ENCODE measurements at regions not wholly inside any gene's neighbourhood (a gene's known extent, or its start where the extent isn't known, plus 50 kb on each side); places are given as distances from the start of the nearest gene placed in this dataset.

- DNase-seq (ENCODE audit: low read depth in 4 of 4, low spot score in 1 of 4) = no peak
Observed at GRCh38 chr12:42812086-42812485, 222.5 kb upstream of the PRICKLE1 start.

DNA sequence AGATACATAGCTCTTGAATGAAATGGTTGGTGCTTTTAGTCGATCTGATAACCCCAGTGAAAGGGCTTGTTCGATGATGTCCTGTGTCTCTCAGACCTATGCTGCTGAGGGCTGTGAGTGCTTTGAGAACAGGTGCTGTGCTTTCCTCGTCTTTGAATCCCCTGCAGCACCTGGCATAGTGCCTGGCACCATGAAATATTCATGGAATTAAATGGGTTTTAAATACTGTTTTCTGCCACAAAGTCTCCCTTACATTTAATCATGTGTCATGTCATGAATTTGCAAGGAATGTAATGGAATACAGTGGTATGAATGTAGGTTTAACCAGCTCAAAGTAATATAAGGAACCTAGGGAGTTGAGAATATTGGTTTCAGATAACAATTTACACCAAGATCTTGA, 220.5 kb upstream of the PRICKLE1 start:
- DNase-seq (ENCODE audit: low read depth in 4 of 4, low spot score in 1 of 4) = no peak

- DNase-seq (ENCODE audit: low read depth in 4 of 4, low spot score in 1 of 4) = no peak
Observed at GRCh38 chr12:42809226-42809625, 219.7 kb upstream of the PRICKLE1 start.

- no peak for DNase-seq (ENCODE audit: low read depth in 4 of 4, low spot score in 1 of 4)
Observed at GRCh38 chr12:42807766-42808165, 218.2 kb upstream of the PRICKLE1 start.

GRCh38 chr12:42807251-42807650, 217.7 kb upstream of the PRICKLE1 start:
- no peak for DNase-seq (ENCODE audit: low read depth in 4 of 4, low spot score in 1 of 4)

DNA sequence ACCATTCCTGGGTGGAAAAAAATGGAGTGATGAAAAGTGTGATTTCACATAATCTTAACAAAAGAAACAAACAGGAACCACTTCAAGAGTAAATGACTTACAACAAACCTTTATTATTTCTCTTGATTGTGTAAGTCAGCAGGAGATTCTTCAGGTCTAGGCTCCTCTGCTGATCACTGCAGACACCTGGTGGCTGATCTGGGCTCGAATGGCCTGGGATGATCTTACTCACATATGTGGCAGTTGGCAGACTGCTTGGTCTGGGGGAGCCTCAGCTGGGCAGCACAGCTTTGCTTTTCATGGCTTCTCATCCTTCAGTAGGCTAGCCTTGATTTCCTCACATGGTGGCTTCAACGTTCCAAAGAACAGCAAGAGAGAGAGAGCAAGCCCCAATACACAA, 215.4 kb upstream of the PRICKLE1 start:
- DNase-seq (ENCODE audit: low read depth in 4 of 4, low spot score in 1 of 4) = no peak

DNA sequence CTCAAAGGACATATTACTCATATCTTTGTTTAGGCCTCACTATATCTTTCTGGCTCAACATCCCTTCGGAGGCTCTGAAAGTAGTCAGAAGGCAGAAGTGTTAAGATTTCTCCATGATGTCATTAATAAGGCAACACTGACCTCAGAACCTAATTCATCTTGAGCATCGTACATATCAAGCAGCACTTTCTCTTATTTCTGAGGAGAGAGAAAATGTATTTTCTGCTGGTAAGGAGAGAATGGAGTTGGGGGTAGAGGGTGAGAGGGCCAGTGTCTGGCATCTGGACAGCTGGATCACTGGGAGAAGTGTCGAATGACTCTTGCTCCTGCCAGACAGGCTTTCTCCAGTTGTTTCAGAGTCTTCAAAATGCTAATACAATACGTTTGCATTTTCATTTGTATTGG, 213.2 kb upstream of the PRICKLE1 start:
- no peak for DNase-seq (ENCODE audit: low read depth in 4 of 4, low spot score in 1 of 4)

- DNase-seq (ENCODE audit: low read depth in 4 of 4, low spot score in 1 of 4) = no peak
Observed at GRCh38 chr12:42801271-42801670, 211.7 kb upstream of the PRICKLE1 start.

- DNase-seq (ENCODE audit: low read depth in 4 of 4, low spot score in 1 of 4) = no peak
Observed at GRCh38 chr12:42799966-42800365, 210.4 kb upstream of the PRICKLE1 start.

DNA sequence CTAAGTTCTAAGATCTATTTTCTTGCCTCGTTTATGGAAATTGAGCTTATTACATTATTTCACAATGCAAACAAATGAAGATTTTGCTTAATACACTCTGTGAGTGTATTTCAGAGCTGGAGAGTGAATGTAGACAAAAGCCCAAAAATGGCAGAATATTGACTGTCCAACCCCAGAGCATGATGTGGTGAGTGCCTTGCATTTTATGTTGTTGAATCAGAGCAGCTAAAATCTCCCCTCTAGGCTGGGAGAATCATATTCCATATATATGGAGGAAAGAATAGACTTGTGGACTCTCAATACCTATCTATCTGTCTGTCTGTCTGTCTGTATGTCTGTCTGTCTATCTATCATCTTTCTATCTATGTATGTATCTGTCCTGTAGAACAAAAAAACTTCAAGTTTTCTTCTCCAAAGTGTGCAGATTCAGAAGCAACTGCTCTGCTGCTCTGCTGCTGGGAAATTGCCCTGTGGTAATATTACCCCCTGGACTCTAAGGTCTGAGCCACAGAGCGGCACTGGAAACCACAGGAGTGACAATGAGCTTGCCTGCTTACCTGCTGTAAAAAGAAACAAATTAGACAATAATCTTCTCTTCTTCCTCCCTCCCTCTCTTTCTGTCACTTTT, 209.4 kb upstream of the PRICKLE1 start:
- no peak for DNase-seq (ENCODE audit: low read depth in 4 of 4, low spot score in 1 of 4)

DNA sequence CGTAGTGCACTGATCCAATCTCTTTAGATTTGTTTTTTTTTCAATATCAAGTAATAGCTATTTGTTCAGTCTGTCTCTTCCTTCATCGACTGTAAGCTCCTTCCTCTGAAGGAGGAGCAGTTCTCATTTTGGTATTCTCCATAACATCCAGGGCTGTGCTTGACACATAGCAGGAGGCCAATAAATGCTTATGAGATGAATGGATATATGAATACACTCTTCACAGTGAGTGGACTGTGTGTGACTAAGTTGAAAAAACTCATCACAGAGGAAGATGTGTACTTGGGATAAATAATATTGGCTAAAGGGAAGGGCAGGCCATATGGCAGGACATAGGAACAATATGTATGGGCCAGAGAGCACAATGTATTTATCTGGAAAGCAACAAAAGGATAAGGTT, 205.3 kb upstream of the PRICKLE1 start:
- no peak for DNase-seq (ENCODE audit: low read depth in 4 of 4, low spot score in 1 of 4)

DNA sequence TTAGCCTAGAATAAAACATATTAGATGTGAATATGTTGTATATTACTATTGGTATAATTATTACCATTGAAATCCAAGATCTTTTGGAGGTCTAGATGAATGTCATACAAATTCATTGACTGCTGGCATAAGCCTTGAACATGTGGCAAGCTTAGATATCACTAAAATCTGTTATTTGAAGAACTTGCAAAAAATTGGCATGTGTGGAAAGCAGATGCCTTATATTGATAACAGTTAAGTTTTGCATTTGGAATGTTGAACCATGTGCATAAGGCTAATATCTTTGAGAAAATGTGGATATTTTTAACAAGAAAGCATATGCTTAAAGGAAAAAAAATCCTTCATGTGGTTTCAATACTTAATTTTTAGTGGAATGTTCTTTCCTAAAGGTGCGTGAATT, 203.6 kb upstream of the PRICKLE1 start:
- DNase-seq (ENCODE audit: low read depth in 4 of 4, low spot score in 1 of 4) = no peak

DNA sequence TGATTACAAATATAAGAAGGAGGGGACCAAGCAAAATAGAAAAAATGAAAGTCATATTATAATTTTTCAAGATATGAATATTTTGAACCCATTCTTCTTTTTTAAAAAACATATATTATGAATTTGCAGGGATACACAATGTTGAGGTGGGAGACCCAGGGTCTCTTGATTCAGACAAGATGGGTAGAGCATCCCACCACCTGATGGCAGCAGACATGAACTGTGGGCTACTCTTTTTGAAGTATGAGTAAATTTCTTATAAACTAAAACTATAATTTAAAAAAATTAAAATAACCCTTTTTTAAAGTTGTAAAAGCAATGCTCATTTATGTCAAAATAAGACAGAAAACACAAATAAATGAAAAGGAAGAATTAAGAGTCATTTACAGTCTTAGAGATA, 202.7 kb upstream of the PRICKLE1 start:
- DNase-seq (ENCODE audit: low read depth in 4 of 4, low spot score in 1 of 4) = no peak

DNA sequence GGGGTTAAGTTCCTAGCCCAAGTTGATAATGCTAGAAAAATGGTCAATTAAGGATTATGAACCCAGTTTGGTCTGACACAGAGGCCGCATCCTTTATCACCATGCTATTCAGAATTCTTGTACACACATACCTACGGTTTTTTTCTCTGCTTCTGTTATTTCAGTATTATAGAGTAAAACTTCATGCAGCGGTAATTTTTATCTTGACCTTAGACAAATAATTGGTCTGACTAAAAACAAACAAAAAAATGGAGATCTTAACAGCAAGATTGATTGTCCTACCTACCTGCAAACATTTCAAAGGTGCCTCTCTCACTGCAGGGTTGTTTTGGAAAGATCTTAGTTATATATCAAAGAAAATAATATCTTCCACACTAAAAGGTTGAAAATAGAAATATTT, 201.9 kb upstream of the PRICKLE1 start:
- DNase-seq (ENCODE audit: low read depth in 4 of 4, low spot score in 1 of 4) = no peak

GRCh38 chr12:42790761-42791151, 201.2 kb upstream of the PRICKLE1 start:
- no peak for DNase-seq (ENCODE audit: low read depth in 4 of 4, low spot score in 1 of 4)

DNA sequence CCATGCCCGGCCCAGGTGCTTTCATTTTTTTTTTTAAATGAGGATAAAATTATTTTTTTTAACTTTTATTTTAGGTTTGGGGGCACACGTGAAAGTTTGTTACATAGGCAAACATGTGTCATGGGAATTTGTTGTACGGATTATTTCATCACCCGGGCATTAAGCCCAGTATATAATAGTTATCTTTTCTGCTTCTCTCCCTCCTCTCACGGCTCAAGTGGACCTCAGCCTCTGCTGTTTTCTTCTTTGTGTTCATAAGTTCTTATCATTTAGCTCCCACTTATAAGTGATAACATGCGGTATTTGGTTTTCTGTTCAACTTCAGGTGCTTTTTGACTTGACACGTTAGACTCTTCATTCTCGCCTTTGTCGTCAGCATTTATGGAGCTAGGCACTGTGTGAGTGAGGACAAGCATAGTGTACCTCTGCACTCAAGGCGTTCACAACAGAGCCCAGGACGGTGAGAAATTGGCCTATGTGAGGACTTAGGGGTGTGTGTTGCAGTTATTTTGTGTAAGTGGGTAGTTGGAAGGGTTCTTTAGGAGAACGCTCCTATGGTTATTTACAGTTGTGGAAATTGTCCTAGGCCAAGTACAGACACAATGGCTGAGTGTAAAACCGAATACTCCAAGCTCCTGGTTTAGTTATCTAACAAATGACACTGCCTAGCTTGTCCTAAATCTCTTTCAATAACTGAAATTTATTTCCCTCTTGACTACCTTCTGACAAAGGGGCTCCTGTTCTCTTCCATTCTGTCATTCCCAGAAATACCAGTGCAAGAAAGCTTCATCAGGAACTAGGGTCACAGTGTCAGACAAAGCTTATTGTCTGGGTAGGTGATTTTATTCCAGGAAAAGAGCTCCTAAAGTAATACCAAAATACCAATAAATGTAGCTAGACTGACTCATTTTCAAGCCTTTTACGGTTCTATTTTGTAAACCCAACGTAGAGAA, 200.5 kb upstream of the PRICKLE1 start:
- DNase-seq (ENCODE audit: low read depth in 4 of 4, low spot score in 1 of 4) = no peak

DNA sequence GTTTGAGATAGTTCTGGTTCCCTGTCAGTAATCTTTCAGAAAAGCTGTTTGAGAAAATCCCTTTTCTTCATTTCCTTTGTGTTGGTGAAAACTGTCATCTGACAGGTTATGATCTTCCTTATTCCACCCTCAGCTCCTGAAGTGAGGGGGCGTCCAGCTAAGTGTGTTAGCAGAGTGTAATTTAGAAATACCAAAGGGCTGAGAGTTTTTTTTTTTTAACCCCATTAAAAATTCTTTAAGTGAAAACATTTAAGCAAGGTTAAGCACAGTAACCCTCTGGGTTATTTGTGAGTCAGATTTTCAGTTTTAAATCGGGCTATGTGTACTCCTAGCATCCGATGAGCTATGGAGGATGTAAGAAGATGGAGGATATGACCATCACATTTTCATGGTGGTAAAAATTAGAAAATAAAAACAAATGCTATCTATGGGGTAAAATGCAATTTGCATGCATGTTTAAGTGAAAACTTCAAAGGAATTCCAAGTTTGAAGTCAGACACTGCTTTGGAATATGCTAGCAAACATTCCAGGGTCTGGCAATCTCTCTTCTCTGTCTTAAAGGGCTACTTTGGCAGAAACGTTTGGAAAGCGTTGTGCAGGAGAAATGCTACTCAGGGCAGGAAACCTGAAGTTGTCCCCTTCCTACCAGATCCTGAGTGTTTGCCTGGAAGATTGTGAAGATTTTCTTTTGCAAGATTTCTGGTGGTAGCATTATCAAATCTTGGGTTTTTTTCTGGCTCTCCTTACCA, 197.0 kb upstream of the PRICKLE1 start:
- DNase-seq (ENCODE audit: low read depth in 4 of 4, low spot score in 1 of 4) = no peak

- DNase-seq (ENCODE audit: low read depth in 4 of 4, low spot score in 1 of 4) = no peak
Observed at GRCh38 chr12:42785944-42786343, 196.4 kb upstream of the PRICKLE1 start.

- DNase-seq (ENCODE audit: low read depth in 4 of 4, low spot score in 1 of 4) = no peak
Observed at GRCh38 chr12:42780671-42781070, 191.1 kb upstream of the PRICKLE1 start.

- DNase-seq (ENCODE audit: low read depth in 4 of 4, low spot score in 1 of 4) = no peak
Observed at GRCh38 chr12:42779186-42779859, 189.8 kb upstream of the PRICKLE1 start.

- no peak for DNase-seq (ENCODE audit: low read depth in 4 of 4, low spot score in 1 of 4)
Observed at GRCh38 chr12:42776396-42776795, 186.8 kb upstream of the PRICKLE1 start.

All from stimulated activated CD4-positive, alpha-beta T cell treated with anti-CD3 and anti-CD28 coated beads, Interleukin-1b, Interleukin-23, amount 100 ng/mL, for 24 hours (primary cell).